GM19240 (cell line): ENCODE measurements at regions not wholly inside any gene's neighbourhood (a gene's known extent, or its start where the extent isn't known, plus 50 kb on each side); places are given as distances from the start of the nearest gene placed in this dataset.
"Not testable (repeated sequence)": the region's sequence is repeated elsewhere in the genome, so short reads cannot be mapped to it uniquely, and the experiment has no call there.

Experiments used
- DNase-seq: peaks from one replicate; pipeline ENCODE4 v3.0.0; 2011; ENCODE audit warnings: low spot score; ENCODE audit not compliant: insufficient read length

DNA sequence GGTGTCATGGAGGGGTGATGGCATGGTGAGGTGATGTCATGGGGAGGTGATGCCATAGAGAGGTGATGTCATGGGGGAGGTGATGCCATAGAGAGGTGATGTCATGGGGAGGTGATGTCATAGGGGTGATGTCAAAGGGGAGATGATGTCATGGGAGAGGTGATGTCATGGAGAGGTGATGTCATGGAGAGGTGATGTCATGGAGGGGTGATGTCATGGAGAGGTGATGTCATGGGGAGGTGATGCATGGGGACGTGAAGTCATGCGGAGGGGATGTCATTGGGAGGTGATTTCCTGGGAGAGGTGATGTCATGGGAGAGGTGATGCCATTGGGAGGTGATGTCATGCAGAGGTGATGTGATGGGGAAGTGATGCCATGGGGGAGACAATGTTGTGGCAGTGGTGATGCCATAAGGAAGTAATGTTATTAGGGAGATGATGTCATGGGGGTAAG, 92.1 kb upstream of the C1orf174 start:
- DNase-seq, result no peak

DNA sequence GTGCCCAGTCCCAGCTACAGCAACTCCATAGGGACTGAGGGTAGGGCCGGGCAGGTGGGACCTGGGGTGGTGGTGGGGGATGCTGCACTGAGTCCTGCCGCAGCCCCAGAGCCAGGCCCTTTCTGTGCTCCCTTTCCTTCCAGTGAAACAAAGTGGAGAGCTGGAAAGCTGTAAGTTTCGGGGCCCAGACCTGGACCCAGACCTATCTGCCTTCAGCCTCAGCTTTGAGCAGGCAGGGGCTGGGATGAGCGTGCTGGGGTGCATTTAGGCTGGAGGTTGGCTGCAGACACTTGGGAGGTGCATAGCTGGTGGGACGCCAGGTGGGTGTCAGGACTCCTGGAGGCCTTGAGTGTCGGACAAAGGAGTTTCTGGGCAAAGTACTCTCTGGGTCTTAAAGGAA, 92.7 kb upstream of the C1orf174 start:
- no peak for DNase-seq

DNA sequence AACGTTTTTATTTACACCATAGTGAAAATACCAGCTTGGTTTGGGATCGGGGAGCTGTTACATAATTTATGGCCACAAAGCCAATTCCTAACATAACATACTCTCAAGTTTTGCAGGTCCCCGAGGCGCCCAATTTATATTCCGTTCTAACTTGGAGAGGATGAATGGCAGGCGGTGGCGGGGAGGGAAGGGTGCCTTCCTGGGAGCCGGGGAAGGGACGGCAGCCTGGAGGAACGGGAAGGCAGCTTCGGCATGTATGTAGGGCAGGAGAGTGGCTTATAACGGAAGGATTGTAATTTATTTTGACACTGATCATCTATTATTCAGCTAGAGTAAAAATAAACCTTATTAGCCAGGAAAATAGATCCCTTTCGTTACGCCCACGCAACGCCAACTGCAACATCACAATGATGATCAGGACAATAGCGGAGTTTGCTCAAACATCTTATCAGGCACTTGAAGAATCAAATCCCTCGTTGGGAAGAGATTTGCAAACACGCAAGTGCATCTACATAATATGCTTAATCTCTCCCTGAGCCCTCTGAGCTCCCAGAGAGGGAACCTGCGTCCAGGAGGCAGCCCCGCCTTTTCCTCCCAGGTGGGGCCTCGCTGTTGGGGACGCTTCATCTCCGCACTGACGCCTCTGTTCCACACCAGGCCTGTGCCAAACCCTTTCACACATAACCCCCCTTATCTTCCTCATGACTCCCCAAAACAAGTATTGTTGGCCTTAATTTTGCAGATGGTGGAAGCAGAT, 93.7 kb upstream of the C1orf174 start:
- DNase-seq, result no peak

DNA sequence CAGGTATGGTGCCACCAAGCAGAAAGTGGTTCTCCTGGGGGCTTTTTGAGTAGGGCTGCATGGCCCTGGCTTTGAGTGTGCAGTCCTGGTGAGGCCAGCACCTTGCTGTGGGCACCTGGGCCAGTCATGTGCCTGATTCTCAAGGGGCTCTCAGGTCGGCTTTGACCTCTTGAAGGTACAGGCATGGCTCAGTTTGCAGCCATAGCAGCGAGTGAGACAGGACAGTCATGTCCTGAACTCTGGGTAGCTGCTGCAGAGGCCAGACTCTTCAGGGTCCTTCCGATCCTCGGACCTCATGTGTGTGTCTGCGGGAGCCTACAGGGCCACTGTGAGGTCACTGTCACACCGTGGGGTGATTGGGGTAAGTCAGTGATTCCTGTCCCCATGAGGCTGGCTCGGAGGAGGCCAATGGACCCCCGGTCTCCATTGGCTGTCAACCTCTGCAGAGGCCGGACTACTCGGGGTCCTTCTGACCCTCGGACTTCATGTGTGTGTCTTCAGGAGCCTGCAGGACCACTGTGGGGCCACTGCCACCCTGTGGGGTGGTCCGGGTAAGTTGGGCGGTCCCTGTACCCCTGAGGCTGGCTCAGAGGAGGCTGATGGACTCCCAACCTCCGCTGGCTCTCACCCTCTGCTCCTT, 95.2 kb upstream of the C1orf174 start:
- no peak for DNase-seq

DNA sequence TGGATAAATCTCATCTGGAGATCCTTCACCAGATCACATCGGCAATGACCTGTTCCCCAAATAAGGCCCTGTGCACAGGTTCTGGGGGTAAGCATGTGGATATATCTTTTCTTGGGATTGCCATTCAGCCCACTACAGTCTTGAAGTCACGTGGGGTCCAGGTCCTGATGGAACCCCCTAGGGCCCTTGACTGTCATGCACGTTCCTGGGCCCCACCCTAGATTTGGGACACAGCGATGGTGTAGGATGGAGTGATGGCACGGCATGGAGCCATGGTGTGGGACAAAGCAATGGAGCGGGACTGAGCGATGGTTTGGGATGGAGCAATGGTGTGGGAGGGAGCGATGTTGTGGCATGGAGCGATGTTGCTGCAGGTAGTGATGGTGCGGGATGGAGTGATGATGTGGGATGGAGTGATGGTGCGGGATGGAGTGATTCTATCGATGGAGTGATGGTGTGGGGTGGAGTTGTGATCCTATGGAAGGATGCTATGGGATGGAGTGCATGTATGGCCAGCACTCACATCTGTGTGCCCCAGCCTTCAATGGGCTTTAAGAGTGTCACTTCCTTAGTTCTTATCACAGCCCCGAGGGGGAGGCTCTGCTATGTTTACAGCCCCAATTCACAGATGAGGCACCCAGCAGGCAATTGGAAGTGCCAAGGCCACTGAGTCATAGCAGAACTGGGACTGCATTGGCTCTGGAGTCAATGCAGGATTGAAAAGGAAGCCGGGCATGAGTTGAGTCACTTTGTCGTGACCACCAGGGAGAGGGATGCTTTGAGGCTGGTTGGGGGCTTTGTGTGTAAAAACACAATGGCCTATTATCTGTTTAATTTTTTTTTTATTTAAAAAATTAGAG, 97.0 kb upstream of the C1orf174 start:
- DNase-seq, result no peak

DNA sequence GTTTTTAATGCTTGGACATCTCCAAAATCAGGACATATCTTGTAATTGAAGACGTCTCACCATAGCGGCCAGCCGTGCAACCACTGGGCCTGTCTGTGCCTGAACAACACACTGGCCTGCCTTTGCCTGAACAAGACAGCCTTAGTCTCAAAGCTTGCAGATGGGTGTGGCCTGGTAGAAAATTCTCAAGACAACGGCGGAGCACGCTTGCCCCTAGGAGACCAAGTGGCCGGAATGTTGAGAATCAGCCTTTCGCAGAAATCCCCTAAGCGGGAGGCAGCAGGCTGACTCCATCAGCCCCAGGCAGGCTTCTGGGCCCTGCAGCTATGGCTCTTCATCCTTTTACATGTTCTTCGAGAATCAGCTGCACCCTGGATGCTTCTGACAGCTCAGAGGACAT, 98.0 kb upstream of the C1orf174 start:
- no peak for DNase-seq

DNA sequence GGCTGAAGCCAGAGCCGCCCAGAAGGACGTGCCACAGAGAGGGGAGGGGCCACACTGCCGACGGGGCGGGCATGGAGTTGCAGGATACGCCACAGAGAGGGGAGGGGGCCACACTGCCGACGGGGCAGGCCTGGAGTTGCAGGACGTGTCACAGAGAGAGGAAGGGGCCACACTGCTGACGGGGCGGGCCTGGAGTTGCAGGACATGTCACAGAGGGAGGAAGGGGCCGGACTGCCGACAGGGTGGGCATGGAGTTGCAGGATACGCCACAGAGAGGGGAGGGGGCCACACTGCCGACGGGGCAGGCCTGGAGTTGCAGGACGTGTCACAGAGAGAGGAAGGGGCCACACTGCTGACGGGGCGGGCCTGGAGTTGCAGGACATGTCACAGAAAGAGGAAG, 99.4 kb upstream of the C1orf174 start:
- not testable (repeated sequence) for DNase-seq

DNA sequence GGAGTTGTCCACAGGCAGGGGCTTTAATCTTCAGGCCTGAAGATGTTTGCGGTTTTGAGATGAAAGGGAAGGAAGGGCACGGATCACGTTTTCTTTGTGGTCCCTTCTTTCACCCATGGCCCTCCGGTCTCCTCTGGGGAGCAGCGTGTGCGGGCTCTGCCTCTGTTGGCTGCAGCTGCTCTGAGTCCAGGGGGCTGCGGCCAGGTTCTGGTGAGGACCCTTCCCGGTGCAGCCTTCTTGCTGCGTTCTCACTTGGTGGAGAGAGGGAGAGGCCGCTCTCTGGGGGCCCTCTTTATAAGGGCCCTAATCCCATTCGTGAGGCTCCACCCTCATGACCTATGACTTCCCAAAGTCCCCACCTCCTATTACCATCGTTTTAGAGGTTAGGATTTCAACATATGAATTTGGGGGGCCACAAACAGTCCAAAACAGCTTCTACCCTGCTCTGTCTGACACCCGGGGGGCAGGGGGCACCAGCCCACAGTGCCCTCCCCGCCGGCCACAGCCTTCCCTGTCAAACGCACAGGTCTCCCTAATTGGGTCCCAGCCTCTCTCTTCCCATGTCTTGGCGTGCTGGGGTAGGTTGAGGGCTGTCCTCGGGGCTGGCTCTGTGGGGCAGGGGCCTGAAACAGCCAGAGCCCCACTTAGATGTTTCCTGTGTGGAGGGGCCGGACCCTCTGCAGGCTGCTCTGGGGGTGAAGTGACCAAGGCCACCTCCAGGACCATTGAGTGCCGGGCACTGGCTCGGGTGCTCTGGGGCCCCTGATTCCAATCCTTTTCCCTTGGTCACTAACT, 100.1 kb upstream of the C1orf174 start:
- DNase-seq, result no peak

DNA sequence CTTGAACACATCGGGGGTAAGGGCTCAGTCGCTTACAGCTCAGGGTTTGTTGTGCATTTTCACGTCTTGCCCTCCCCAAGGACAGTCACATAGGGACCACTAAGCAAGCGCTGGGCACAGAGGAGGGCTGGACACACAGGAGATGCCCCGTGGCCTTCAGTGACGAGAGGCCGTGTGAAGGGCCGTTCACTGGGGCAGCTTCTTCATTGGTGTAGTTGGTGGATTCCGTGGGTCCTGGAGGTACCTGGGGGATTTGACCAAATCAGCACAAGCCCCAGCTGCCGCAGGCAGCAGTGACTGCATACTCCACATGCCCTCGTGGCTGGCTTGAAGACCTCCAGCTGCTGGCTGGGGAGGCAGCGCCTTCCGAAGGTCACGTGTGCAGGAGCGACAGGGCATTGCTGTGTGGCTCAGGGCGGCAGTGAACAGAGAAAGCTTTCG, 100.8 kb upstream of the C1orf174 start:
- no peak for DNase-seq

DNA sequence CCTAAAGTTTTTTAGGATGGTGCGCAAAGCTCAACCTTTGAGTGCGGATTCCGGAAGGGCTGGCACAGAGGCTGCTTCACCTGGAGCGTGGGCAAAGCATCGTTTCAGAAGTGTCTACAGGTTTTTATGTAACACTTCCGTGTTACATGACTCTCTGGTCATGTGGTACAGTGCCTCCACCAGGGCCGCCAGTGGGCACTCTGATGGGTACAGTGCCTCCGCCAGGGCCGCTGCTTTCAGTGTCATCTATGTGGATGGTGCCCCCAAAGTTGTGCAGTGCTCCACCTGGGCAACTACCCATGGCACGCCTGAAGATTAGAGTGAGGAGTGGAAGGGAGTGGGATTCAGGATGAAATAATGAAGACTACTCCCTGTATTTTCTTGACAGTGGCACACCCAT, 101.4 kb upstream of the C1orf174 start:
- DNase-seq, result no peak

DNA sequence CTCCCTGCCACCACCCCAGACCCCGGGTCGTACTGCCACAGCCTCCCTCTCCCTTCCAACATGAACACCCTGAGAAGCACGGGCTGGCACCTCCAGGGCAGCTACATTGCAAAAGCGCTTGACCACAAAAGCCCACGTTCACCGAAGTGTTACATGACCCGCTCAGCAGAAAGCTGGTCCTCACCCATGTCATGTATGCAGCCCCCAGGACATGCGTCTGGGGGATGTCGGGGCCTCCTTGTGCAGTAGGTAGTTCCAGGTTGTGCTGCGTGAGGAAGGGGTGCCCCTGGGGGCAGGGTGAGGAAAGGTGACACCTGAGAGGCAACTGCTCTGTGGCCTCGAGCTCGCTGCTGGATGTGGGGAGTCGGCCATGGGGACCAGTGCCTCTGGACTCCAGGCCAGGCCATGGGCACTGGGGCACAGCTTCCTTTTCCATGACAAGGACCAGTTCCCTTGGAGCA, 102.0 kb upstream of the C1orf174 start:
- DNase-seq, result no peak

DNA sequence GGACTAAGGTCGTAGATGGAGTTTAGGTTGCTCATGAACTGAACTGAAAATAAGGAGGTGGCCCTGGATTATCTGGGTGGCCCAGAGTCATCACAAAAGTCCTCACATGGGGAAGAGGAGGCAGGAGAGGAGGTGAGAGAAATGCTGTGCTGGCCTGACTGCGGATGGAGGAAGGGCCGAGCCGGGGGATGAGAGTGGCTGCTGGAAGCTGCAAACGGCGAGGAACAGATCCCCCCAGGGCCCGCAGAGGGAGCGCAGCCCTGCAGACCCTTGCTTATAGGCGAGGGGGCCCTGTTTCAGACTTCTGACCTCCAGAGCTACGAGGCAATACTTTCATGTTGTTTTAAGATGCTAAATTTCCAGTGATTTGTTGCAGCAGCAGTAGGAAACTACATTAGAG, 102.7 kb upstream of the C1orf174 start:
- no peak for DNase-seq

DNA sequence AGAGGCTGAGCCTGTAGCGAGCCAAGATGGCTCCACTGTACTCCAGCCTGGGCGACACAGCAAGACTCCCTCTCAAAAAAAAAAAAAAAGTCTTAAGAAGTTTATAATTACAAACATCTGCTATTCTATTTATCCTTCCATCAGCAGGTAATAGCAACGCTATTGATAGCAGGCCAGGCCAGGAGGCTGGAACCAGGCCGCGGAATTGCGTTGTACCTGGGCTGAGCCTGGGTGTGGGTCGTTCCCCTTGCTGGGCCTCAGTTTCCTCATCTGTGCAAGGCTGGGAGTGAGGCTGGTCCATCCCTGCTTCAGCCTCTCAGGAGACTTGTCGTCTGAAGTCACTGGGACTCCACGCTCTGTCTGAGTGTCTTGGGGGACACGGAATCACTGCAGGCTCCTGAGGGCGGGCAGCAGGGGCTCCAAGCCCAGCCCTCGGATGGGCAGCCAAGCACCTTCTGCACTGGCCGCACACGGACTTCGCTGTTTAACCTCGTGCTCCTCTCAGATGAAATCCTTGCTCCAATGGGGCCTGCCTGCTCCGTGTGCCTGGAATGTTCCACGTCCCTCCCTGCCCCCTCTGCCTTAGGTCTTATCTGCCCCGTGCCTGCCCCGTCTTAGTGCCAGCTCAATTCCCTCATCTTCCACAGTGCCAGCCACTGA, 103.9 kb upstream of the C1orf174 start:
- no peak for DNase-seq

DNA sequence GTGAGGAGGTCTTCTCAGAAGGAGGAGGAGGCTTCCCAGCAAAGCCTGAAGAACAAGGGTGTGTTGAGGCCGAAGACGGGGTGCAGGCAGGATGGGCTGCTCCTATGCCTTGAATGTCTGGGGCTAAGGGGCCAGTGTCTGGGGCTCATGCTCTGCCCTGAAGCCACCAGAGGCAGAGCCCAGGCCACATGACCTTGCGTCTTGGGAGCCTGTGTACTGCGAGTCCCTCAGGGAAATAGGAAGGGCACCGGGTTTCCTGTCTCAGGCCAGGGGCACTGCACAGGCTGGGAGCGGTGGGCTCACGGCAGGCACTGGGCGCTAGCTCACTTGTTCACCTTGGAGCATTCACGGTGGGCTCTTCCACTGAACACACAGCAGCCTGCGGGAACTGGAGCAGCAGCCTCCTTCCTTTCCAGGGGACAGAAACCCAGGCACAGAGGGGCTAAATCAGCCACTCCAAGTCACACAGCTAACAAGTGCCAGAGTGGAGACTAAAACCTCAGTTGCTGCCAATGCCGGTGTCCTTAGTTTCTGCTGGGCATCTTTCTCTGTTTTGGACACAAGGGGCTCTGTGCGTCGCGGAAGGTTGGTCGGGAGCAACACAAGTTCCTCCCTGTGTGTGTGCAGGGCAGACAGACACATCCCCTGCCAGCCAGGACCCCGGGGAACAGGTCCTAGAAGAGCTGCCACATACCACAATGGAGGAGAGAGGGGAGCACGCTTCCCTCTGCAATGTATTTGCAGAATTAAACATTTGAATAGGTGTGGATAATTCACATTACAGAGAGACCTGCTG, 104.8 kb upstream of the C1orf174 start:
- DNase-seq, result no peak

DNA sequence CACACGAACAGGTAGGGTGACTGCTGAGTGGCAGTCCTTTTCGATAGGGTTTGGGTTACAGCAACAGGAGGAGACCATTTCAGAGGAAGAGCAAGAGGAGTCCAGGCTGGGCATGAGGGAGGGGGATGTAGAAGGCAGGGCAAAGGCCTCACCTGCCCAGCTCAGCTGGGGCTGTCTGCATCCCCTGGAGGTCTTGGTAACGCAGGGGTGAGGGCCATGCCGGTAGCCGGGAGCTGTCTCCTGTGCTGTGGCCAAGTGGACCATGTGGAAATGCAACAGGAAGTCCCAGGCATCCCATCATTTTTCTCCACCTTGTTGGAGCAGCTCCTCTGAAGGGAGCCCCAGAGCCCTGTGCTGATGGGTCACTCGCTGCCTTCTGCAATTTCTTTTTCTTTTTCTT, 105.4 kb upstream of the C1orf174 start:
- DNase-seq, result no peak

DNA sequence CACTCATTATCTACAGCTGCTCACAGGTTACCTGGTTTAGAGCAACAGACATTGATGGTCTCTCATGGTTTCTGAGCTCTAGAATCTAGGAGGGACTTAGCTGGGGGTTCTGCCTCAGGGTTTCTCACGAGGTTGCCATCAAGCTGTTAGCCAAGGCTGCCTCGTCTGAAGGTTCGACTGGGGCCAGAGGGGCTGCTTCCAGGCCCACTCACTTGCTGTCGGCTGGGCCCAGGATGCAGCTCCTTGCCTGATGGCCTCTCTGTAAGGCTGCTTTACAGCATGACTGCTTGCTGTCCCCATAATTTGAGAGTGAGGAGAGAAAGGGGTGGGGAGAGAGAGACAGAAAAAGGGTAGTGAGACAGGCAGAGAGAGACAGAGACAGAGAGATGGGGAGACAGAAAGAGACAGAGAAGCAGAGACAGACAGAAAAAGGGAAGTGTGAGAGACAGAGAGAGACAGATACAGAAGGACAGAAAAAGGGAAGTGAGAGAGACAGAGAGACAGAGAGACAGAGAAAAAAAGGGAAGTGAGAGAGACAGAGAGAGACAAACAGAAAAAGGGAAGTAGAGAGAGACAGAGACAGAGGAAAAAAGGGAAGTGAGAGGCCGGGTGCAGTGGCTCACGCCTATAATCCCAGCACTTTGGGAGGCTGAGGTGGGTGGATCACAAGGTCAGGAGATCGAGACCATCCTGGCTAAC, 106.8 kb upstream of the C1orf174 start:
- DNase-seq, result no peak

DNA sequence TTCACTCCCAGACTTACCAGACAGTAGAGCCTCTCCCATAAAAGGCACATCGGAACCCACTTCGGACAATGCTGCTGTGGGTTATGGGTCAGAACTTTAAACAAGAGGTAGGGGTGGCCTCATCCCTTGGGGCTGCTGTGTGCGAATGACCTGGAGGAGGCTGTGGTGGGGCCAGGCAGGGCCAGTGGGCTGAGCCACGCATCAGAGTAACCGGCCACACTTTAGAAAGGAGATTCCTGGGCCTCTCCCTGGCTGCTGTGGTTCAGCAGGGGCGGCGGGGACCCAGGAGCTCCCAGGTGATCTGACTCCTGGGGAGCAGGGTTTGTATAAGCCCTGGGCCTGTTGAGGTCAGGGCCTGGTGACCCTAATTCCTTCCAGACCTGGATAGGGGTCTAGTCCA, 110.2 kb upstream of the C1orf174 start:
- no peak for DNase-seq

DNA sequence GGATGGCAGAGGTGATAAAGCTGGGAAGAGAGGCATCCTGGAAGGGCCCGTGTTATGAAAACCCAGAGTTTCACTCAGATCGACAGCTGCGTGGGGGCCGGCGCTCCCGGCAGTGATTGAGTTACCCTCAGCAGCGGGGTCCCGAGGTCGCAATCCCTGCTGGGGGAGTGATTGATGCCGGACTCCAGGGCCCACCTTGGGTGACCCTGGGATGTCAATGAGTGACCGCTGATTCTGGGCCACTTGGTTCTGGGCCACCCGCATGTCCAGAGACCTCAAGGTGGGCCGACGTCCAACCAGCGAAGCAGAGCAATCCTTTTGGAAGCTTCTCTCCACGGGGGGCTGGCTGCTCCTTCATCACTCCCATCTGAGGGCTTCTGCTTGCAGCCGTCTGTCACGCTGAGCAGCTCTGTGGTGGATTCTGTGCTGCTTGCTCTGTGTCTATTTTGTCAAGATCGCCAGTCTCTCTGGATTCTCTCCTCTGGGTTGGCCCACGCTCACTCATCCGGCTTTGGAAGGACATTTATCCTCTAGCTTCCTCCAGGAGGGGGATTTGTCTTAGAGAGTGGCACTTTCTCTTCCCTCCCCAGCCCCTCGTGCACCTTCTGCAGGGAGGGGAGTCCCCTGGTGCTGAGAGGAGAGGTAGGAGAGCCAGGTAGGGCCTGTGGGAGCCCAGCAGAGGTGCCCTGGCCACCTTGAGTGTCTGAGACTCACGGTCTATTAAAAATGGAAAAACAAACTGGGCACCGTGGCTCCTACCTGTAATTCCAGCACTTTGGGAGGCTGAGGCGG, 110.9 kb upstream of the C1orf174 start:
- no peak for DNase-seq
